K562 (cell line): ENCODE measurements at regions not wholly inside any gene's neighbourhood (a gene's known extent, or its start where the extent isn't known, plus 50 kb on each side); places are given as distances from the start of the nearest gene placed in this dataset.

Source experiments
- CC2D1A ChIP-seq: fragments of 450-650 bp; IDR thresholded peaks from 2 replicates; pipeline ENCODE4 v1.6.1; 2017; ENCODE audit warnings: mild to moderate bottlenecking
- KDM5B ChIP-seq: fragments of 200-600 bp; sonication (generic); IDR thresholded peaks from 2 replicates; pipeline ENCODE4 v1.6.1; 2012; ENCODE audit warnings: low read depth, mild to moderate bottlenecking, moderate library complexity, low read length, control low read depth, inconsistent platforms; ENCODE audit not compliant: insufficient replicate concordance
- KHSRP ChIP-seq: fragments of 450-650 bp; IDR thresholded peaks from 2 replicates; pipeline ENCODE4 v1.6.1; 2017
- NFIX ChIP-seq: fragments of 250-450 bp; sonication (Bioruptor Pico); IDR thresholded peaks from 2 replicates; pipeline ENCODE4 v1.4.0; 2020; ENCODE audit warnings: low read depth, mild to moderate bottlenecking, moderate library complexity
- NR3C1 ChIP-seq: sonication (generic); formaldehyde crosslinking; IDR thresholded peaks from 2 replicates; pipeline ENCODE4 v1.8.1; 2022; ENCODE audit warnings: missing genetic modification reagents
- RAD21 ChIP-seq, 2 experiments: fragments of 250-450 bp in 1 of 2; fragments of 450-650 bp in 1 of 2; sonication (Bioruptor Pico) in 1 of 2; formaldehyde crosslinking in 1 of 2; IDR thresholded peaks in 1 of 2; conservative IDR thresholded peaks in 1 of 2; 2 replicates each; pipeline versions ENCODE4 v1.4.0 to v1.8.0; 2020 to 2022; ENCODE audit warnings: mild to moderate bottlenecking in 2 of 2, moderate library complexity in 1 of 2
- RBM14 ChIP-seq: fragments of 200-400 bp; formaldehyde crosslinking; IDR thresholded peaks from 2 replicates; pipeline ENCODE4 v1.6.1; 2018; ENCODE audit warnings: low read depth, mild to moderate bottlenecking, low read length, moderate library complexity, borderline replicate concordance; ENCODE audit not compliant: insufficient read depth
- ZNF212 ChIP-seq: fragments of 450-650 bp; formaldehyde crosslinking; IDR thresholded peaks from 2 replicates; pipeline ENCODE4 v1.4.0; 2020; ENCODE audit warnings: mild to moderate bottlenecking
- ZNF561 ChIP-seq: fragments of 450-650 bp; formaldehyde crosslinking; conservative IDR thresholded peaks from 2 replicates; pipeline ENCODE4 v1.4.0; 2020; ENCODE audit warnings: mild to moderate bottlenecking, moderate library complexity
- ZNF76 ChIP-seq: fragments of 250-450 bp; sonication (Bioruptor Pico); IDR thresholded peaks from 2 replicates; pipeline ENCODE4 v1.4.0; 2020; ENCODE audit warnings: mild to moderate bottlenecking, moderate library complexity, borderline replicate concordance
- TF ChIP-seq, protein P1 (sequence below), 2 experiments: fragments of 450-650 bp in 1 of 2; sonication (generic) in 1 of 2; formaldehyde crosslinking in 1 of 2; IDR thresholded peaks; 2 replicates each; pipeline versions ENCODE4 v1.7.1 to v1.9.0; 2016 to 2022; ENCODE audit warnings: inconsistent platforms in 1 of 2, mild to moderate bottlenecking in 1 of 2, missing genetic modification reagents in 1 of 2
- TF ChIP-seq, protein P2 (sequence below): fragments of 250-450 bp; sonication (Bioruptor Pico); IDR thresholded peaks from 2 replicates; pipeline ENCODE4 v1.8.0; 2022; ENCODE audit warnings: inconsistent platforms, mild to moderate bottlenecking, moderate library complexity, borderline replicate concordance
- TF ChIP-seq, protein P3 (sequence below): fragments of 250-450 bp; sonication (Bioruptor Pico); IDR thresholded peaks from 2 replicates; pipeline ENCODE4 v1.8.0; 2021; ENCODE audit warnings: moderate library complexity, mild to moderate bottlenecking, inconsistent platforms

DNA sequence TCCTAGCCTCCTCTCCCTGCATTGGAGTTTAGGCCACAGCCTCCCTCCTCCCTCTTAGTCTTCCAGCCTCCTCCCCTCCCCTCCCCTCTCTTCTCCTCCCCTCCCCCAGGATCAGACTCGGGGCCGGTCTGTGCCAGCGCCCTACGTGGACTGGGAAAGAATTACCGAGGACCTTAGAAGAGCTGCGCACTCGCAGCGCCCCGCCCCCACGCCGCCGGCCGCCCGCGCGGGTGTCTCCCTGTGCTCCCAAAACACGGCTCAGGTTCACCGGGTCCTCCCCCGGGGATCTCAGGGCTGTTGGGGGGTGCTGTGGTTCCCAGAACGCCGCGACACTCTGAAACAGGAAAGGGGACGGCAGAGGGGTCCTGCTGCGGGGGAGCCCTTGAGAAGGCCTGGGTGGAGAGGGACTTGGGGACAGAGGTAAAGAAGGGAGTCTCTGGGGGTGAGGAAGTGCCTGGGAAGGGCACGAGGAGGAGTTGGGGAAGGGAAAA, 122.3 kb upstream of the TBL1X start (continued):
- no peak for TF ChIP-seq ZNF212 (CRISPR knock-in tag)
- no peak for TF ChIP-seq RBM14
- no peak for TF ChIP-seq CC2D1A
- peak; percentile 25 to 37; a peak in 2 of 4 replicates for TF ChIP-seq RAD21 (CRISPR knock-in tag; conservative IDR thresholded peaks at IDR 0.05 in 1 of 2, IDR thresholded peaks at IDR 0.05 in 1 of 2)
- TF ChIP-seq, protein P1, sequence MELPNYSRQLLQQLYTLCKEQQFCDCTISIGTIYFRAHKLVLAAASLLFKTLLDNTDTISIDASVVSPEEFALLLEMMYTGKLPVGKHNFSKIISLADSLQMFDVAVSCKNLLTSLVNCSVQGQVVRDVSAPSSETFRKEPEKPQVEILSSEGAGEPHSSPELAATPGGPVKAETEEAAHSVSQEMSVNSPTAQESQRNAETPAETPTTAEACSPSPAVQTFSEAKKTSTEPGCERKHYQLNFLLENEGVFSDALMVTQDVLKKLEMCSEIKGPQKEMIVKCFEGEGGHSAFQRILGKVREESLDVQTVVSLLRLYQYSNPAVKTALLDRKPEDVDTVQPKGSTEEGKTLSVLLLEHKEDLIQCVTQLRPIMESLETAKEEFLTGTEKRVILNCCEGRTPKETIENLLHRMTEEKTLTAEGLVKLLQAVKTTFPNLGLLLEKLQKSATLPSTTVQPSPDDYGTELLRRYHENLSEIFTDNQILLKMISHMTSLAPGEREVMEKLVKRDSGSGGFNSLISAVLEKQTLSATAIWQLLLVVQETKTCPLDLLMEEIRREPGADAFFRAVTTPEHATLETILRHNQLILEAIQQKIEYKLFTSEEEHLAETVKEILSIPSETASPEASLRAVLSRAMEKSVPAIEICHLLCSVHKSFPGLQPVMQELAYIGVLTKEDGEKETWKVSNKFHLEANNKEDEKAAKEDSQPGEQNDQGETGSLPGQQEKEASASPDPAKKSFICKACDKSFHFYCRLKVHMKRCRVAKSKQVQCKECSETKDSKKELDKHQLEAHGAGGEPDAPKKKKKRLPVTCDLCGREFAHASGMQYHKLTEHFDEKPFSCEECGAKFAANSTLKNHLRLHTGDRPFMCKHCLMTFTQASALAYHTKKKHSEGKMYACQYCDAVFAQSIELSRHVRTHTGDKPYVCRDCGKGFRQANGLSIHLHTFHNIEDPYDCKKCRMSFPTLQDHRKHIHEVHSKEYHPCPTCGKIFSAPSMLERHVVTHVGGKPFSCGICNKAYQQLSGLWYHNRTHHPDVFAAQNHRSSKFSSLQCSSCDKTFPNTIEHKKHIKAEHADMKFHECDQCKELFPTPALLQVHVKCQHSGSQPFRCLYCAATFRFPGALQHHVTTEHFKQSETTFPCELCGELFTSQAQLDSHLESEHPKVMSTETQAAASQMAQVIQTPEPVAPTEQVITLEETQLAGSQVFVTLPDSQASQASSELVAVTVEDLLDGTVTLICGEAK (IDR thresholded peaks at IDR 0.05): peak; percentile 68
- TF ChIP-seq, protein P1 (CRISPR knock-in tag; IDR thresholded peaks at IDR 0.05): no peak
- TF ChIP-seq, protein P2, sequence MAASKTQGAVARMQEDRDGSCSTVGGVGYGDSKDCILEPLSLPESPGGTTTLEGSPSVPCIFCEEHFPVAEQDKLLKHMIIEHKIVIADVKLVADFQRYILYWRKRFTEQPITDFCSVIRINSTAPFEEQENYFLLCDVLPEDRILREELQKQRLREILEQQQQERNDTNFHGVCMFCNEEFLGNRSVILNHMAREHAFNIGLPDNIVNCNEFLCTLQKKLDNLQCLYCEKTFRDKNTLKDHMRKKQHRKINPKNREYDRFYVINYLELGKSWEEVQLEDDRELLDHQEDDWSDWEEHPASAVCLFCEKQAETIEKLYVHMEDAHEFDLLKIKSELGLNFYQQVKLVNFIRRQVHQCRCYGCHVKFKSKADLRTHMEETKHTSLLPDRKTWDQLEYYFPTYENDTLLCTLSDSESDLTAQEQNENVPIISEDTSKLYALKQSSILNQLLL (CRISPR knock-in tag): no peak
- no peak for TF ChIP-seq NR3C1 (CRISPR knock-in tag)
- no peak for TF ChIP-seq NFIX (CRISPR knock-in tag)
- TF ChIP-seq ZNF561: no peak
- TF ChIP-seq, protein P3, sequence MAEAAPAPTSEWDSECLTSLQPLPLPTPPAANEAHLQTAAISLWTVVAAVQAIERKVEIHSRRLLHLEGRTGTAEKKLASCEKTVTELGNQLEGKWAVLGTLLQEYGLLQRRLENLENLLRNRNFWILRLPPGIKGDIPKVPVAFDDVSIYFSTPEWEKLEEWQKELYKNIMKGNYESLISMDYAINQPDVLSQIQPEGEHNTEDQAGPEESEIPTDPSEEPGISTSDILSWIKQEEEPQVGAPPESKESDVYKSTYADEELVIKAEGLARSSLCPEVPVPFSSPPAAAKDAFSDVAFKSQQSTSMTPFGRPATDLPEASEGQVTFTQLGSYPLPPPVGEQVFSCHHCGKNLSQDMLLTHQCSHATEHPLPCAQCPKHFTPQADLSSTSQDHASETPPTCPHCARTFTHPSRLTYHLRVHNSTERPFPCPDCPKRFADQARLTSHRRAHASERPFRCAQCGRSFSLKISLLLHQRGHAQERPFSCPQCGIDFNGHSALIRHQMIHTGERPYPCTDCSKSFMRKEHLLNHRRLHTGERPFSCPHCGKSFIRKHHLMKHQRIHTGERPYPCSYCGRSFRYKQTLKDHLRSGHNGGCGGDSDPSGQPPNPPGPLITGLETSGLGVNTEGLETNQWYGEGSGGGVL (CRISPR knock-in tag): no peak
- TF ChIP-seq KDM5B: no peak
- no peak for TF ChIP-seq KHSRP
- TF ChIP-seq ZNF76: no peak
